Fibroblast of lung (primary cell): ENCODE measurements at regions not wholly inside any gene's neighbourhood (a gene's known extent, or its start where the extent isn't known, plus 50 kb on each side); places are given as distances from the start of the nearest gene placed in this dataset.

Source experiments
- DNase-seq, 2 donors: peaks; one replicate each; pipeline versions ENCODE4 v3.0.0 to v3.0.0-alpha.2; 2010; ENCODE audit warnings: low read depth in 2 of 2
- H2AFZ ChIP-seq: 2 replicates; pipeline ENCODE4 v1.5.1; 2012; ENCODE audit warnings: low read length, control low read depth, inconsistent platforms
- H3K27ac ChIP-seq: 2 replicates; pipeline ENCODE4 v1.5.1; 2011; ENCODE audit warnings: low read length, control low read depth; ENCODE audit not compliant: insufficient read depth
- H3K27me3 ChIP-seq: 2 replicates; pipeline ENCODE4 v1.5.1; 2011; ENCODE audit warnings: mild to moderate bottlenecking, low read length; ENCODE audit not compliant: control insufficient read depth, insufficient read depth
- H3K36me3 ChIP-seq: 2 replicates; pipeline ENCODE4 v1.5.1; 2011; ENCODE audit warnings: low read length; ENCODE audit not compliant: control insufficient read depth, insufficient read depth
- H3K4me1 ChIP-seq: 2 replicates; pipeline ENCODE4 v1.5.1; 2011; ENCODE audit warnings: low read length; ENCODE audit not compliant: control insufficient read depth, insufficient read depth; ENCODE audit errors: extremely low read depth
- H3K4me2 ChIP-seq: 2 replicates; pipeline ENCODE4 v1.5.1; 2011; ENCODE audit warnings: low read length, control low read depth; ENCODE audit not compliant: insufficient read depth; ENCODE audit errors: extremely low read depth
- H3K4me3 ChIP-seq, 4 experiments: fragments of 200-600 bp in 1 of 4; sonication (generic) in 1 of 4; replicated peaks in 1 of 4; 2 replicates each; pipeline ENCODE4 v1.5.1; 2011 to 2016; ENCODE audit warnings: low read length in 4 of 4, low read depth in 3 of 4, mild to moderate bottlenecking in 3 of 4, control low read depth in 2 of 4, inconsistent platforms in 1 of 4, mixed read lengths in 1 of 4; ENCODE audit not compliant: insufficient read depth in 1 of 4; ENCODE audit errors: control extremely low read depth in 1 of 4
- H3K79me2 ChIP-seq: 2 replicates; pipeline ENCODE4 v1.5.1; 2012; ENCODE audit warnings: mild to moderate bottlenecking, low read length, inconsistent platforms; ENCODE audit not compliant: control insufficient read depth, insufficient read depth
- H3K9ac ChIP-seq: 2 replicates; pipeline ENCODE4 v1.5.1; 2011; ENCODE audit warnings: mild to moderate bottlenecking, low read length, control low read depth; ENCODE audit not compliant: insufficient read depth
- H3K9me3 ChIP-seq: 2 replicates; pipeline ENCODE4 v1.5.1; 2012; ENCODE audit warnings: low read depth, low read length; ENCODE audit not compliant: control insufficient read depth, insufficient read depth
- H4K20me1 ChIP-seq: 2 replicates; pipeline ENCODE4 v1.5.1; 2011; ENCODE audit warnings: low read length; ENCODE audit not compliant: control insufficient read depth, insufficient read depth; ENCODE audit errors: extremely low read depth
- CTCF ChIP-seq, 2 donors: IDR thresholded peaks in 1 of 2; conservative IDR thresholded peaks in 1 of 2; 1 replicate in 1 of 2; 2 replicates in 1 of 2; pipeline ENCODE4 v1.5.1; 2011 to 2012; ENCODE audit warnings: low read length in 2 of 2, control low read depth in 1 of 2, inconsistent platforms in 1 of 2, low read depth in 1 of 2, mild to moderate bottlenecking in 1 of 2
- EZH2 ChIP-seq: IDR thresholded peaks from 2 replicates; pipeline ENCODE4 v1.5.1; 2012; ENCODE audit warnings: low read length, control low read depth, mild to moderate bottlenecking; ENCODE audit errors: missing control alignments

GRCh38 chr6:101000341-101000740, 119.2 kb upstream of the ASCC3 start:
- no peak overlapping the region for H3K9ac ChIP-seq
- H3K4me2 ChIP-seq, result no peak overlapping the region
- no peak overlapping the region for H3K4me3 ChIP-seq
- DNase-seq, result no peak
- H2AFZ ChIP-seq, result no peak overlapping the region
- no peaks in the 10 kb centered on the region for H3K9me3 ChIP-seq
- TF ChIP-seq EZH2, result no peak
- TF ChIP-seq CTCF (conservative IDR thresholded peaks at IDR 0.05 in 1 of 2, IDR thresholded peaks at IDR 0.05 in 1 of 2; ENCODE audit: low read depth in 1 of 2, low read length in 2 of 2), result no peak
- no peaks in the 10 kb centered on the region for H3K36me3 ChIP-seq
- no peaks in the 10 kb centered on the region for H3K27me3 ChIP-seq
- no peaks in the 10 kb centered on the region for H3K4me1 ChIP-seq
- H4K20me1 ChIP-seq, result no peaks in the 10 kb centered on the region
- no peak overlapping the region for H3K27ac ChIP-seq
- no peaks in the 10 kb centered on the region for H3K79me2 ChIP-seq

DNA sequence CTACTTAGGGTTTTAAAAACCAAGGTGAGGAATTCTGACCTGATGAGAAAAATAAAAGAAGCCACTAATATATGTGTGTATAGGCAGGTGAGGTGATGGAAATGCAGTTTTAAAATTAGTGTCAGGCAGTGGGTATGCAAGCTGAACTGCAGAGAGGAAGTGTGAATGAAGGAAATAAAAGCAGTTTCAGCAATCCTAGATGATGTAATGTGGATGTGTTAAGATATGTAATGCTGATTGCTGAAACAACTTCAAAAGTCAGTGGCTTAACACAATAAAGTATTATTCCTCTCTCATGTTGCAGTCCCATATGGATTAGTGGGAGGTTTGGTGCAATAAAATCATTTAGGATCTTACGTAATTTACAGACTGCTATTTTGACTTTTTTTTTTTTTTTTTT, 119.9 kb upstream of the ASCC3 start:
- Histone ChIP-seq H3K9ac (no peak overlapping the region), H3K4me2 (no peak overlapping the region), H2AFZ (no peak overlapping the region), H3K9me3 (no peaks in the 10 kb centered on the region), H3K27me3 (no peaks in the 10 kb centered on the region), H3K36me3 (no peaks in the 10 kb centered on the region), H3K27ac (no peak overlapping the region), H4K20me1 (no peaks in the 10 kb centered on the region), H3K4me1 (no peaks in the 10 kb centered on the region), H3K79me2 (no peaks in the 10 kb centered on the region), H3K4me3 (no peak overlapping the region)
- TF ChIP-seq EZH2 (no peak), CTCF (conservative IDR thresholded peaks at IDR 0.05 in 1 of 2, IDR thresholded peaks at IDR 0.05 in 1 of 2; ENCODE audit: low read depth in 1 of 2, low read length in 2 of 2) (no peak)
- DNase-seq, result no peak

GRCh38 chr6:101001607-101002006, 120.5 kb upstream of the ASCC3 start:
- no peak overlapping the region for H3K27ac ChIP-seq
- no peaks in the 10 kb centered on the region for H3K36me3 ChIP-seq
- no peak for TF ChIP-seq CTCF (conservative IDR thresholded peaks at IDR 0.05 in 1 of 2, IDR thresholded peaks at IDR 0.05 in 1 of 2; ENCODE audit: low read depth in 1 of 2, low read length in 2 of 2)
- TF ChIP-seq EZH2, result no peak
- H3K79me2 ChIP-seq, result no peaks in the 10 kb centered on the region
- H4K20me1 ChIP-seq, result no peaks in the 10 kb centered on the region
- H3K4me1 ChIP-seq, result no peaks in the 10 kb centered on the region
- no peak overlapping the region for H3K4me3 ChIP-seq
- no peak for DNase-seq
- H2AFZ ChIP-seq, result no peak overlapping the region
- H3K4me2 ChIP-seq, result no peak overlapping the region
- no peak overlapping the region for H3K9ac ChIP-seq
- no peaks in the 10 kb centered on the region for H3K27me3 ChIP-seq
- H3K9me3 ChIP-seq, result no peaks in the 10 kb centered on the region
